ENCODE measurements at regions not wholly inside any gene's neighbourhood (a gene's known extent, or its start where the extent isn't known, plus 50 kb on each side); places are given as distances from the start of the nearest gene placed in this dataset.

DNA sequence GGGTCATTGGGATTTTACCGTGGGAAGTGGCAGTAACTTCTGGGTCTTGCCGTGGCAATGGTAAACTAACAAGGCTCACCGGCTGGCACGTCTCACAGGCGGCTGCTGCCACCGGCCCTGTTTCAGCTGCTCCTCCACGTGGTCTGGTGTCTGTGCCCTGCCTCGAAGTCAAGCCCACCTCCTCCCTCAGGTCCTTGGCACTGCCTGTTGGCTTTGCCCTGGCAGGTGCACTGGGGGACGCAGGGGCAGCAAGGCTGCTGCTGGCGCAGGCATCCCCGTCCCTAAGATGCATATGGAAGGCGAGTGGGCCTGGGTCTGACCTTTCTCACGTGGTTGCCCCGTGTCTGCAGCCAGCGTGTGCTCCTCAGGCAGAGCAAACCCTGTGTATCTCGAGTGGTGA is 783.6 kb downstream of the BRD1 start (continued):
- no peak for TF ChIP-seq CTCF (conservative IDR thresholded peaks at IDR 0.05; ENCODE audit: low read depth in 2 of 2)
- no peak for TF ChIP-seq JUNB (IDR thresholded peaks at IDR 0.05; ENCODE audit: unreplicated experiment)
- TF ChIP-seq, protein P1, sequence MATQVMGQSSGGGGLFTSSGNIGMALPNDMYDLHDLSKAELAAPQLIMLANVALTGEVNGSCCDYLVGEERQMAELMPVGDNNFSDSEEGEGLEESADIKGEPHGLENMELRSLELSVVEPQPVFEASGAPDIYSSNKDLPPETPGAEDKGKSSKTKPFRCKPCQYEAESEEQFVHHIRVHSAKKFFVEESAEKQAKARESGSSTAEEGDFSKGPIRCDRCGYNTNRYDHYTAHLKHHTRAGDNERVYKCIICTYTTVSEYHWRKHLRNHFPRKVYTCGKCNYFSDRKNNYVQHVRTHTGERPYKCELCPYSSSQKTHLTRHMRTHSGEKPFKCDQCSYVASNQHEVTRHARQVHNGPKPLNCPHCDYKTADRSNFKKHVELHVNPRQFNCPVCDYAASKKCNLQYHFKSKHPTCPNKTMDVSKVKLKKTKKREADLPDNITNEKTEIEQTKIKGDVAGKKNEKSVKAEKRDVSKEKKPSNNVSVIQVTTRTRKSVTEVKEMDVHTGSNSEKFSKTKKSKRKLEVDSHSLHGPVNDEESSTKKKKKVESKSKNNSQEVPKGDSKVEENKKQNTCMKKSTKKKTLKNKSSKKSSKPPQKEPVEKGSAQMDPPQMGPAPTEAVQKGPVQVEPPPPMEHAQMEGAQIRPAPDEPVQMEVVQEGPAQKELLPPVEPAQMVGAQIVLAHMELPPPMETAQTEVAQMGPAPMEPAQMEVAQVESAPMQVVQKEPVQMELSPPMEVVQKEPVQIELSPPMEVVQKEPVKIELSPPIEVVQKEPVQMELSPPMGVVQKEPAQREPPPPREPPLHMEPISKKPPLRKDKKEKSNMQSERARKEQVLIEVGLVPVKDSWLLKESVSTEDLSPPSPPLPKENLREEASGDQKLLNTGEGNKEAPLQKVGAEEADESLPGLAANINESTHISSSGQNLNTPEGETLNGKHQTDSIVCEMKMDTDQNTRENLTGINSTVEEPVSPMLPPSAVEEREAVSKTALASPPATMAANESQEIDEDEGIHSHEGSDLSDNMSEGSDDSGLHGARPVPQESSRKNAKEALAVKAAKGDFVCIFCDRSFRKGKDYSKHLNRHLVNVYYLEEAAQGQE (IDR thresholded peaks at IDR 0.05; ENCODE audit: unreplicated experiment) = no peak

GRCh38 chr22:49042877-49043859 is 784.5 kb downstream of the BRD1 start:
- no peaks in the 10 kb centered on the region; the same call in 1 of the 2 replicates for H3K36me3 ChIP-seq (ENCODE audit: insufficient read depth)
- no peaks in the 10 kb centered on the region for H3K4me1 ChIP-seq (ENCODE audit: insufficient read depth)
- H3K4me1 Mint-ChIP-seq = peaks cover 6% of the 10 kb centered on the region
- no peak overlapping the region for H3K4me3 Mint-ChIP-seq
- no peaks in the 10 kb centered on the region for H3F3A ChIP-seq (replicated peaks; ENCODE audit: low read depth)
- H3K4me2 ChIP-seq = no peak overlapping the region
- no peaks in the 10 kb centered on the region for H3K9me2 ChIP-seq (ENCODE audit: insufficient read depth)
- H3K36me3 Mint-ChIP-seq (ENCODE audit: low read depth) = no peaks in the 10 kb centered on the region
- H3K4me3 ChIP-seq = no peak overlapping the region
- no peak for DNase-seq (ENCODE audit: low spot score)
- no peak for ATAC-seq
- H3K27me3 Mint-ChIP-seq (ENCODE audit: insufficient read depth, low read depth, poor library complexity) = peaks cover 13% of the 10 kb centered on the region
- H3K9me3 Mint-ChIP-seq = no peaks in the 10 kb centered on the region
- no peak overlapping the region for H2AFZ ChIP-seq
- no peaks in the 10 kb centered on the region for H4K20me1 ChIP-seq (replicated peaks; ENCODE audit: insufficient read depth)
- no peaks in the 10 kb centered on the region for H3K79me2 ChIP-seq (replicated peaks; ENCODE audit: insufficient read depth)
- no peaks in the 10 kb centered on the region for H3K27me3 ChIP-seq (ENCODE audit: insufficient read depth)
- H3K27ac Mint-ChIP-seq = peak overlapping the region; percentile 24; the same call in 1 of the 2 replicates
- no peak overlapping the region for H3K27ac ChIP-seq (ENCODE audit: low read depth)
- TF ChIP-seq EZH2phosphoT487 (IDR thresholded peaks at IDR 0.05; ENCODE audit: unreplicated experiment) (no peak), POLR2AphosphoS5 (IDR thresholded peaks at IDR 0.05; ENCODE audit: low read depth) (no peak), CTCF (conservative IDR thresholded peaks at IDR 0.05; ENCODE audit: low read depth in 2 of 2) (no peak), EZH2 (IDR thresholded peaks at IDR 0.05; ENCODE audit: low read depth, unreplicated experiment) (no peak), ZNF331 (CRISPR knock-in tag; IDR thresholded peaks at IDR 0.05; ENCODE audit: low read depth) (no peak), JUNB (IDR thresholded peaks at IDR 0.05; ENCODE audit: unreplicated experiment) (no peak), ZNF462 (CRISPR knock-in tag; IDR thresholded peaks at IDR 0.05) (no peak)

Measured in GM23338 (cell line).